Heart left ventricle (tissue), 16 donors: ENCODE measurements at regions not wholly inside any gene's neighbourhood (a gene's known extent, or its start where the extent isn't known, plus 50 kb on each side); places are given as distances from the start of the nearest gene placed in this dataset.

Experiments used
- ATAC-seq, 4 donors: fragments of 200-7000 bp; cut with Tn5 transposase; one replicate each; pipeline ENCODE4 v1.9.1; 2020 to 2022; ENCODE audit warnings: moderate library complexity in 4 of 4, mild to moderate bottlenecking in 3 of 4, moderate number of reproducible peaks in 1 of 4
- DNase-seq, 5 donors: peaks; one replicate each; pipeline ENCODE4 v3.0.0-alpha.2; 2020
- H3K27ac ChIP-seq, 12 donors: fragments of 200-600 bp; sonication (generic) in 4 of 12; one replicate each; pipeline versions ENCODE4 v1.5.0 to v1.8.0; 2016 to 2022; ENCODE audit warnings: mild to moderate bottlenecking in 2 of 12
- H3K27me3 ChIP-seq, 9 donors: fragments of 200-600 bp; sonication (generic) in 2 of 9; one replicate each; pipeline versions ENCODE4 v1.5.1 to v1.8.0; 2016 to 2022; ENCODE audit warnings: mild to moderate bottlenecking in 3 of 9
- H3K36me3 ChIP-seq, 9 donors: fragments of 200-600 bp; sonication (generic) in 2 of 9; one replicate each; pipeline versions ENCODE4 v1.5.0 to v1.8.0; 2018 to 2022; ENCODE audit warnings: mild to moderate bottlenecking in 2 of 9
- H3K4me1 ChIP-seq, 12 donors: fragments of 200-600 bp; sonication (generic) in 4 of 12; one replicate each; pipeline versions ENCODE4 v1.5.0 to v1.8.0; 2016 to 2022; ENCODE audit warnings: mild to moderate bottlenecking in 3 of 12
- H3K4me3 ChIP-seq, 12 donors: fragments of 200-600 bp; sonication (generic) in 4 of 12; one replicate each; pipeline versions ENCODE4 v1.5.0 to v1.8.0; 2017 to 2022; ENCODE audit warnings: mild to moderate bottlenecking in 9 of 12, moderate library complexity in 4 of 12
- H3K9me3 ChIP-seq, 12 donors: fragments of 200-600 bp; sonication (generic) in 4 of 12; one replicate each; pipeline versions ENCODE4 v1.5.0 to v1.8.0; 2016 to 2022; ENCODE audit warnings: mild to moderate bottlenecking in 1 of 12
- CTCF ChIP-seq, 12 donors: fragments of 200-600 bp; sonication (generic) in 4 of 12; IDR thresholded peaks; one replicate each; pipeline versions ENCODE4 v1.5.0 to v1.8.0; 2018 to 2022; ENCODE audit warnings: antibody characterized with exemption in 12 of 12, mild to moderate bottlenecking in 5 of 12
- POLR2A ChIP-seq, 2 donors: fragments of 450-650 bp; IDR thresholded peaks; one replicate each; pipeline ENCODE4 v1.6.1; 2017; ENCODE audit warnings: antibody characterized with exemption in 2 of 2, mild to moderate bottlenecking in 2 of 2, moderate library complexity in 2 of 2
- WGBS, 4 donors: extraction: QIAGEN DNeasy Blood & Tissue Kit in 2 of 4; methylation state at CpG; one replicate each; pipeline versions ENCODE4 v1.1.5 to v1.1.7; 2013 to 2018; 5-methylcytosine and 5-hydroxymethylcytosine counted together
- intact Hi-C, 10 donors: fragments of 100-400 bp; cut with DNase I; formaldehyde crosslinking; loops; one replicate each; pipeline versions ENCODE4 v1.11.1 to v1.14.2; 2022
- donor health status: ischemic (EF 13 %, LVEDD 7.1; RV severe dilation, severe dysfunction).
- donor health status: healthy with polysubstance abuse.
- donor health status: DM: no; HTN: yes; CAD: no.
- donor health status: DM: no; HTN: no; CAD: no.
- donor health status: ischemic (EF 25% LVEDD 6.9; RV normal size, moderate dysfunction).
- donor health status: ischemic (EF 25% LVEDD 5.7; RV mildly dilated, moderate dysfunction).
- donor health status: healthy.
- donor health status: DM: yes; HTN: yes; CAD: no.
- donor health status: ischemic (EF 35%, LVEDD 5.7; RV mildly dilated, moderate dysfunction).
- donor health status: nonischemic (EF 11% LVEDD 7.7; RV severe dilation, severe dysfunction).
- donor health status: DM: yes; HTN: yes; CAD: no.
- donor health status: PGD.
- donor health status: ischemic (EF 29% LVEDD 5.4; RV normal size, mild dysfunction).
- donor health status: nonischemic (EF 23%, LVEDD 6.1; RV moderate dilation, normal function).

GRCh38 chr4:13833171-13833804 is 205.8 kb upstream of the BOD1L1 start:
- intact Hi-C loops = loop anchor here in 6 of 10 donors (10.0 kb wide), 2 partner anchors 128 to 178 kb away; no protein-coding TSS in a partner anchor
- TF ChIP-seq POLR2A (IDR thresholded peaks at IDR 0.05) (no peak), CTCF (IDR thresholded peaks at IDR 0.05) (no peak)
- peaks cover 0 to 27% (median 1%) of the 10 kb centered on the region in 12 donors for H3K4me1 ChIP-seq
- H3K9me3 ChIP-seq = no peaks in the 10 kb centered on the region
- no peak overlapping the region for H3K4me3 ChIP-seq
- peak overlapping the region in 1 of 12 donors; percentile 8 for H3K27ac ChIP-seq
- 35 to 39% (median 37%) methylated on average over 4 of the region's 4 CpGs for WGBS, 4 donors
- no peak for DNase-seq
- no peaks in the 10 kb centered on the region for H3K36me3 ChIP-seq
- ATAC-seq = peak in 3 of 4 donors; percentile 29 to 52 (median 51)
- no peaks in the 10 kb centered on the region for H3K27me3 ChIP-seq

GRCh38 chr4:13836946-13837912 is 209.7 kb upstream of the BOD1L1 start:
- peaks cover 0 to 21% (median 1%) of the 10 kb centered on the region in 12 donors for H3K4me1 ChIP-seq
- ATAC-seq = peak in 2 of 4 donors; percentile 51 to 59
- DNase-seq = no peak
- intact Hi-C loops = loop anchor here in 7 of 10 donors (2.0 to 10.0 kb wide), 3 partner anchors 132 to 182 kb away; no protein-coding TSS in a partner anchor
- 37 to 55% (median 51%) methylated on average over 6 of the region's 6 CpGs for WGBS, 4 donors
- TF ChIP-seq CTCF (IDR thresholded peaks at IDR 0.05) (peak in 2 of 12 donors; percentile 11 to 16), POLR2A (IDR thresholded peaks at IDR 0.05) (no peak)
- no peaks in the 10 kb centered on the region for H3K27me3 ChIP-seq
- no peaks in the 10 kb centered on the region for H3K36me3 ChIP-seq
- H3K4me3 ChIP-seq = no peak overlapping the region
- no peak overlapping the region for H3K27ac ChIP-seq
- no peaks in the 10 kb centered on the region for H3K9me3 ChIP-seq

GRCh38 chr4:13840502-13841190 is 213.1 kb upstream of the BOD1L1 start:
- TF ChIP-seq CTCF (IDR thresholded peaks at IDR 0.05) (no peak), POLR2A (IDR thresholded peaks at IDR 0.05) (no peak)
- ATAC-seq = peak; percentile 33 to 75 (median 64)
- DNase-seq = peak in 2 of 5 donors; percentile 30 to 33
- WGBS, 4 donors = 39 to 45% (median 42%) methylated on average over 12 of the region's 12 CpGs
- Histone ChIP-seq H3K36me3 (no peaks in the 10 kb centered on the region), H3K27ac (peak overlapping the region in 6 of 12 donors; percentile 11 to 73 (median 41)), H3K4me3 (peak overlapping the region in 9 of 12 donors; percentile 17 to 53 (median 36)), H3K9me3 (no peaks in the 10 kb centered on the region), H3K4me1 (peaks cover 0 to 8% (median 0%) of the 10 kb centered on the region in 12 donors), H3K27me3 (no peaks in the 10 kb centered on the region)
- intact Hi-C loops = loop anchor here in 1 of 10 donors (5.0 kb wide), 1 partner anchor 183 kb away; no protein-coding TSS in a partner anchor
